ENCODE measurements at regions not wholly inside any gene's neighbourhood (a gene's known extent, or its start where the extent isn't known, plus 50 kb on each side); places are given as distances from the start of the nearest gene placed in this dataset.

DNA sequence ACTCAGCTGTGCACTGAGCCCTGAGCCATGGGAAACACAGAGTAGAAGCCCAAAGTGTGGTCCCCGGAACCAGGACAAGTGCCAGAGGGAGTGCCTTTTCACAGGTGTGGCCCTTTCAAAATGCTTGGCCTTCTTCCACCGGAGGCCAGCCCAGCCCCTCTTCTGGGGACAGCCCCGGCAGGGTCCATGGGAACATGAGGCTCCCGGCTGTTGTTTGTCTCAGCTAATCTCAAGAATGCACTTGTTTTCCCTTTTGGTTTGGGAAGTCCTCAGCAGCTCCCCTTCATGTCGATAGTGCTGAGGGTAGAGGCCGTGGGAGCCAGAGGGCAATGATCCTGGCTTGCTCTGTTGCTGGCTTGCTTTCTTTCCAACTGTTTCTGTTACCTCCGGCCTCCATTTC is 91.1 kb upstream of the MRPS22 start:
- TF ChIP-seq, protein P1, sequence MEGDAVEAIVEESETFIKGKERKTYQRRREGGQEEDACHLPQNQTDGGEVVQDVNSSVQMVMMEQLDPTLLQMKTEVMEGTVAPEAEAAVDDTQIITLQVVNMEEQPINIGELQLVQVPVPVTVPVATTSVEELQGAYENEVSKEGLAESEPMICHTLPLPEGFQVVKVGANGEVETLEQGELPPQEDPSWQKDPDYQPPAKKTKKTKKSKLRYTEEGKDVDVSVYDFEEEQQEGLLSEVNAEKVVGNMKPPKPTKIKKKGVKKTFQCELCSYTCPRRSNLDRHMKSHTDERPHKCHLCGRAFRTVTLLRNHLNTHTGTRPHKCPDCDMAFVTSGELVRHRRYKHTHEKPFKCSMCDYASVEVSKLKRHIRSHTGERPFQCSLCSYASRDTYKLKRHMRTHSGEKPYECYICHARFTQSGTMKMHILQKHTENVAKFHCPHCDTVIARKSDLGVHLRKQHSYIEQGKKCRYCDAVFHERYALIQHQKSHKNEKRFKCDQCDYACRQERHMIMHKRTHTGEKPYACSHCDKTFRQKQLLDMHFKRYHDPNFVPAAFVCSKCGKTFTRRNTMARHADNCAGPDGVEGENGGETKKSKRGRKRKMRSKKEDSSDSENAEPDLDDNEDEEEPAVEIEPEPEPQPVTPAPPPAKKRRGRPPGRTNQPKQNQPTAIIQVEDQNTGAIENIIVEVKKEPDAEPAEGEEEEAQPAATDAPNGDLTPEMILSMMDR (conservative IDR thresholded peaks at IDR 0.05; ENCODE audit: low read depth, low read length): no peak
- TF ChIP-seq EZH2 (IDR thresholded peaks at IDR 0.05; ENCODE audit: borderline replicate concordance, low read depth, low read length, poor library complexity, severe bottlenecking): no peak

Measured in A673 (cell line).